ENCODE measurements at regions not wholly inside any gene's neighbourhood (a gene's known extent, or its start where the extent isn't known, plus 50 kb on each side); places are given as distances from the start of the nearest gene placed in this dataset.

GRCh38 chr1:157230500-157230899 is 92.3 kb upstream of the ETV3 start:
- WGBS (ENCODE audit: low lambda C conversion rate) = 6% methylated on average over 4 of the region's 4 CpGs
- POLR2A ChIA-PET = interaction anchor here (0.6 kb wide), 1 partner anchor 103 kb away, joined by 5 read pairs; no protein-coding TSS in a partner anchor
- DNase-seq = no peak
- no peaks in the 10 kb centered on the region for H3K79me2 ChIP-seq (ENCODE audit: insufficient read depth)
- H4K20me1 ChIP-seq (ENCODE audit: insufficient read depth) = no peaks in the 10 kb centered on the region
- no peak for TF ChIP-seq RAD21 (IDR thresholded peaks at IDR 0.05; ENCODE audit: low read length)
- no peak for TF ChIP-seq CHD2 (IDR thresholded peaks at IDR 0.05; ENCODE audit: low read length, partially characterized antibody)
- no peak for TF ChIP-seq JUND (IDR thresholded peaks at IDR 0.05)
- no peak for TF ChIP-seq USF1 (IDR thresholded peaks at IDR 0.05; ENCODE audit: borderline replicate concordance, low read depth)
- no peak for TF ChIP-seq IRF3 (IDR thresholded peaks at IDR 0.05; ENCODE audit: low read depth, low read length)
- no peak for TF ChIP-seq MAX (IDR thresholded peaks at IDR 0.05; ENCODE audit: low read depth)
- TF ChIP-seq TCF12 (IDR thresholded peaks at IDR 0.05) = no peak
- TF ChIP-seq GATA2 (CRISPR knock-in tag; IDR thresholded peaks at IDR 0.05) = no peak
- TF ChIP-seq TAF1 (IDR thresholded peaks at IDR 0.05; ENCODE audit: borderline replicate concordance, low read depth, low read length) = no peak
- TF ChIP-seq POLR2AphosphoS5 (IDR thresholded peaks at IDR 0.05; ENCODE audit: low read depth, low read length) = no peak
- no peak for TF ChIP-seq GABPA (IDR thresholded peaks at IDR 0.05; ENCODE audit: low read depth)
- TF ChIP-seq NRF1 (IDR thresholded peaks at IDR 0.05; ENCODE audit: low read depth, low read length) = no peak
- TF ChIP-seq RFX5 (IDR thresholded peaks at IDR 0.05; ENCODE audit: low read length) = no peak
- TF ChIP-seq YY1 (IDR thresholded peaks at IDR 0.05; ENCODE audit: low read depth) = no peak
- no peak for TF ChIP-seq FOXJ3 (CRISPR knock-in tag; IDR thresholded peaks at IDR 0.05)
- no peak for TF ChIP-seq PBX3 (IDR thresholded peaks at IDR 0.05)
- no peak for TF ChIP-seq SMC3 (IDR thresholded peaks at IDR 0.05; ENCODE audit: low read depth, low read length)
- no peak for TF ChIP-seq CTCF (IDR thresholded peaks at IDR 0.05)
- TF ChIP-seq MEF2A (IDR thresholded peaks at IDR 0.05; ENCODE audit: borderline replicate concordance, low read depth) = no peak
- no peak for TF ChIP-seq TEAD4 (IDR thresholded peaks at IDR 0.05; ENCODE audit: borderline replicate concordance, insufficient read depth)
- no peak overlapping the region for H2AFZ ChIP-seq (ENCODE audit: low read depth)
- CTCF ChIA-PET = no interaction called here
- H3K27ac ChIP-seq (ENCODE audit: low read depth in 2 of 2, low read length in 1 of 2) = no peak overlapping the region
- no peaks in the 10 kb centered on the region for H3F3A ChIP-seq (replicated peaks; ENCODE audit: insufficient read depth)
- H3K9me2 ChIP-seq = no peaks in the 10 kb centered on the region
- H3K9me3 ChIP-seq = no peaks in the 10 kb centered on the region
- H3K4me3 ChIP-seq (ENCODE audit: low read depth in 2 of 2, low read length in 1 of 2) = no peak overlapping the region
- H3K27me3 ChIP-seq (ENCODE audit: insufficient read depth) = no peaks in the 10 kb centered on the region; the same call in 1 of the 2 replicates
- no peaks in the 10 kb centered on the region for H3K4me1 ChIP-seq (ENCODE audit: control insufficient read depth in 1 of 2, insufficient read depth in 2 of 2, low read depth in 1 of 2, low read length in 1 of 2)
- H3K4me2 ChIP-seq = no peak overlapping the region
- no peak overlapping the region for H3K9ac ChIP-seq
- H3K36me3 ChIP-seq (replicated peaks in 1 of 2; ENCODE audit: control insufficient read depth in 1 of 2, insufficient read depth in 2 of 2, low read length in 1 of 2) = no peaks in the 10 kb centered on the region

Measured in SK-N-SH (cell line).